GM12864 (cell line): ENCODE measurements at regions not wholly inside any gene's neighbourhood (a gene's known extent, or its start where the extent isn't known, plus 50 kb on each side); places are given as distances from the start of the nearest gene placed in this dataset.

Source experiments
- DNase-seq: peaks from one replicate; pipeline ENCODE4 v3.0.0-alpha.2; 2011; ENCODE audit warnings: low read depth
- H3K4me3 ChIP-seq: 2 replicates; pipeline ENCODE4 v1.5.1; 2011; ENCODE audit warnings: mild to moderate bottlenecking, low read depth, low read length, control low read depth
- CTCF ChIP-seq: IDR thresholded peaks from 2 replicates; pipeline ENCODE4 v1.5.1; 2011; ENCODE audit warnings: low read depth, mild to moderate bottlenecking, moderate library complexity, low read length, control low read depth, inconsistent platforms; ENCODE audit errors: missing control alignments

GRCh38 chr6:159431750-159432149 is 261.3 kb downstream of the SOD2 start:
- no peak for TF ChIP-seq CTCF
- no peak for DNase-seq
- no peak overlapping the region for H3K4me3 ChIP-seq

GRCh38 chr6:159430323-159430722 is 261.1 kb downstream of the FNDC1 start:
- no peak for DNase-seq
- no peak for TF ChIP-seq CTCF
- H3K4me3 ChIP-seq, result no peak overlapping the region

DNA sequence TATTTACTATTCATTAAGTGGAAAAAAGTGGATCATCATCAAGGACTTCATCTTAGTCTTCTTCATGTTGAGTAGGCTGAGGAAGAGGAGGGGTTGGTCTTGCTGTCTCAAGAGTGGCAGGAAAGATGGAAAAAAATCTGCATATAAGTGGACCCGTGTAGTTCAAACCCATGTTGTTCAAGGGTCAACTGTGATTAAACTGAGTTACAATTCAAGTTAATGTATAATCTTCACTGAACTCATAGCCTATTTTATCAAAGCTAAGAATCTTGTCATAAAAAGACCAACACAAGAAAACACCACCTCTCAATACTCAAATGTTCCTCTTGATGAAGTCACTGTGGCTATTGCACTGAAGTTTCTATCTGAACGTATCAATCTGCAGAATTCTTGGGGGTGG is 260.2 kb downstream of the FNDC1 start:
- no peak overlapping the region for H3K4me3 ChIP-seq
- TF ChIP-seq CTCF, result no peak
- no peak for DNase-seq

DNA sequence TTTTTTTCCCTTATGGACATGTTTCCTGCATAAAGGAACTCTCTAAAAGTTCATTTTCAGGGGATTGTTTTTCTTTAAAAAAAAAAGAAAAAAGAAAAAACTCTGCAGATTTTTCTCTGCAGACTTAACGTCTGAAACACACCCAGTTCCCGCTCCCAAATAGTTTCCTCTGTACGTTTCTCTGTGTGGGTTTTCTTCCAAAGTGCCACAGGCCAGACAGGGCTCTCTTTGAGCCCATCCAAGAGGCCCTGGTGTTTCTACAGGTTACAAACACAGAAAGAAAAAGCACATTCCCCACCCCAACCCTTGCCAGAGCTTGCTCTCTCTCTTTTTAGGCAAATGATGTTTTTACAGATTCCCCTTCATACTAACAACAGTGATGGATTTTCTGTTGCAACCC is 258.6 kb downstream of the FNDC1 start:
- no peak overlapping the region for H3K4me3 ChIP-seq
- no peak for TF ChIP-seq CTCF
- DNase-seq, result no peak

- no peak for DNase-seq
- TF ChIP-seq CTCF, result no peak
- H3K4me3 ChIP-seq, result no peak overlapping the region
Measured at GRCh38 chr6:159427335-159427734, 258.1 kb downstream of the FNDC1 start.

- no peak overlapping the region for H3K4me3 ChIP-seq
- no peak for TF ChIP-seq CTCF
- no peak for DNase-seq
Measured at GRCh38 chr6:159425421-159425820, 256.2 kb downstream of the FNDC1 start.

- no peak for TF ChIP-seq CTCF
- no peak for DNase-seq
- H3K4me3 ChIP-seq, result no peak overlapping the region
Measured at GRCh38 chr6:159422041-159422984, 253.1 kb downstream of the FNDC1 start.
